GM23338 (cell line): ENCODE measurements at regions not wholly inside any gene's neighbourhood (a gene's known extent, or its start where the extent isn't known, plus 50 kb on each side); places are given as distances from the start of the nearest gene placed in this dataset.

ENCODE experiments used
- ATAC-seq: fragments of 200-7000 bp; cut with Tn5 transposase; 3 replicates; pipeline ENCODE4 v1.9.1; 2020
- DNase-seq: peaks from one replicate; pipeline ENCODE4 v3.0.0-alpha.2; 2015; ENCODE audit warnings: low spot score
- H2AFZ ChIP-seq: fragments of 200-600 bp; sonication (generic); 2 replicates; pipeline ENCODE4 v1.8.0; 2016; ENCODE audit warnings: antibody characterized with exemption, mild to moderate bottlenecking, moderate library complexity
- H3F3A ChIP-seq: fragments of 200-600 bp; sonication (generic); replicated peaks from 2 replicates; pipeline ENCODE4 v1.8.0; 2017; ENCODE audit warnings: antibody characterized with exemption, mixed run types, low read depth
- H3K27ac ChIP-seq: fragments of 200-600 bp; sonication (generic); 2 replicates; pipeline ENCODE4 v1.6.1; 2016; ENCODE audit warnings: low read depth
- H3K27me3 ChIP-seq: fragments of 200-600 bp; sonication (generic); 2 replicates; pipeline ENCODE4 v1.8.0; 2016; ENCODE audit warnings: mild to moderate bottlenecking, mixed run types, moderate library complexity; ENCODE audit not compliant: insufficient read depth
- H3K36me3 ChIP-seq: fragments of 200-600 bp; sonication (generic); 2 replicates; pipeline ENCODE4 v1.8.0; 2016; ENCODE audit warnings: mild to moderate bottlenecking; ENCODE audit not compliant: insufficient read depth
- H3K4me1 ChIP-seq: fragments of 200-600 bp; sonication (generic); 2 replicates; pipeline ENCODE4 v1.8.0; 2016; ENCODE audit warnings: mild to moderate bottlenecking, moderate library complexity; ENCODE audit not compliant: insufficient read depth
- H3K4me2 ChIP-seq: fragments of 200-600 bp; sonication (generic); 2 replicates; pipeline ENCODE4 v1.7.1; 2017; ENCODE audit warnings: mixed run types
- H3K4me3 ChIP-seq: fragments of 200-600 bp; sonication (generic); 2 replicates; pipeline ENCODE4 v1.6.1; 2016; ENCODE audit warnings: mixed run types
- H3K79me2 ChIP-seq: fragments of 200-600 bp; sonication (generic); replicated peaks from 2 replicates; pipeline ENCODE4 v1.8.0; 2017; ENCODE audit warnings: mild to moderate bottlenecking; ENCODE audit not compliant: insufficient read depth
- H3K9me2 ChIP-seq: fragments of 200-600 bp; sonication (generic); 2 replicates; pipeline ENCODE4 v1.8.0; 2017; ENCODE audit not compliant: insufficient read depth
- H4K20me1 ChIP-seq: fragments of 200-600 bp; sonication (generic); replicated peaks from 2 replicates; pipeline ENCODE4 v1.8.0; 2017; ENCODE audit warnings: mild to moderate bottlenecking; ENCODE audit not compliant: insufficient read depth
- H3K27ac Mint-ChIP-seq: 2 replicates; pipeline ENCODE4 v1.8.0; 2020; ENCODE audit warnings: inconsistent platforms, mild to moderate bottlenecking, moderate library complexity, mixed read lengths
- H3K27me3 Mint-ChIP-seq: 3 replicates; pipeline ENCODE4 v1.8.0; 2022; ENCODE audit warnings: low read depth, mild to moderate bottlenecking, moderate library complexity, mixed read lengths, inconsistent platforms; ENCODE audit not compliant: insufficient read depth, poor library complexity
- H3K36me3 Mint-ChIP-seq: 3 replicates; pipeline ENCODE4 v1.8.0; 2021; ENCODE audit warnings: low read depth, mild to moderate bottlenecking, inconsistent platforms, moderate library complexity, mixed read lengths
- H3K4me1 Mint-ChIP-seq: 3 replicates; pipeline ENCODE4 v1.8.0; 2020; ENCODE audit warnings: mild to moderate bottlenecking, inconsistent platforms, mixed read lengths
- H3K4me3 Mint-ChIP-seq: 3 replicates; pipeline ENCODE4 v1.8.0; 2021; ENCODE audit warnings: moderate library complexity, mild to moderate bottlenecking, inconsistent platforms, mixed read lengths
- H3K9me3 Mint-ChIP-seq: 3 replicates; pipeline ENCODE4 v1.8.0; 2020; ENCODE audit warnings: moderate library complexity, mild to moderate bottlenecking, inconsistent platforms, mixed read lengths
- CREB1 ChIP-seq: fragments of 250-450 bp; sonication (Bioruptor Pico); IDR thresholded peaks from 2 replicates; pipeline ENCODE4 v1.5.0; 2020; ENCODE audit warnings: low read depth, mild to moderate bottlenecking, moderate library complexity
- EZH2 ChIP-seq: fragments of 200-600 bp; sonication (generic); IDR thresholded peaks from one replicate; pipeline ENCODE4 v1.8.0; 2017; ENCODE audit warnings: antibody characterized with exemption, mild to moderate bottlenecking, low read depth; ENCODE audit not compliant: unreplicated experiment
- EZH2phosphoT487 ChIP-seq: fragments of 200-600 bp; sonication (generic); IDR thresholded peaks from one replicate; pipeline ENCODE4 v1.8.1; 2018; ENCODE audit warnings: antibody characterized with exemption; ENCODE audit not compliant: unreplicated experiment
- JUNB ChIP-seq: IDR thresholded peaks from one replicate; pipeline ENCODE4 v1.6.1; 2016; ENCODE audit warnings: antibody characterized with exemption; ENCODE audit not compliant: unreplicated experiment
- NANOG ChIP-seq: IDR thresholded peaks from 2 replicates; pipeline ENCODE4 v1.6.1; 2016; ENCODE audit warnings: antibody characterized with exemption, borderline replicate concordance
- ZNF331 ChIP-seq: fragments of 250-450 bp; sonication (Bioruptor Pico); IDR thresholded peaks from 2 replicates; pipeline ENCODE4 v1.5.0; 2020; ENCODE audit warnings: low read depth, mild to moderate bottlenecking, moderate library complexity
- TF ChIP-seq, protein P1 (sequence below), 2 experiments: fragments of 200-600 bp in 1 of 2; sonication (generic) in 1 of 2; conservative IDR thresholded peaks; 2 replicates each; pipeline versions ENCODE4 v1.5.1 to v1.6.1; 2016 to 2017; ENCODE audit warnings: antibody characterized with exemption in 2 of 2, low read depth in 2 of 2, mild to moderate bottlenecking in 2 of 2, moderate library complexity in 1 of 2
- TF ChIP-seq, protein P2 (sequence below): IDR thresholded peaks from one replicate; pipeline ENCODE4 v1.6.1; 2018; ENCODE audit warnings: antibody characterized with exemption; ENCODE audit not compliant: unreplicated experiment
- TF ChIP-seq, protein P3 (sequence below): fragments of 250-450 bp; sonication (Bioruptor Pico); IDR thresholded peaks from 2 replicates; pipeline ENCODE4 v1.5.0; 2020; ENCODE audit warnings: mild to moderate bottlenecking, moderate library complexity

DNA sequence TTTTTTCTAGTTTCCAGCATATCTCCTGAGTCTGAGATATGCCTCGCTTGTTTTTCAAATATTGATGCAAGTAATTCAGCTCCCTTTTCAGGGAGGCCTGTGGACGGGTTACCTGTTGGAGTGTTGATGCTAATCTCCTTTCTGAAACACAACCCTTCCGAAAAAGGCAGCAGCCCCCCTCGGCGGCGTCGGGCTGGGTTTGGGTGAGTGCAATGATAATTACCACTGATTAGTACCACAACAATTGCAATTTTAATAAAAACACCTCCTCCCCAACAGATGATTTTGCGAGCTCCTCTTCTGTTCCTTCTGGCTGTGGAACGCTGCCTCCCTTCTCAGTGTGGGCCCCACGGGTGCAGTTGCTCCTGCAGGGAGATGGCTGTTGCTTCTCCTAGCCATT is 66.3 kb downstream of the PTGR3 start:
- H3K27ac ChIP-seq: no peak overlapping the region
- Mint-ChIP-seq H3K4me3 (no peak overlapping the region), H3K9me3 (peaks cover 26% of the 10 kb centered on the region), H3K4me1 (no peaks in the 10 kb centered on the region), H3K27me3 (no peaks in the 10 kb centered on the region), H3K36me3 (no peaks in the 10 kb centered on the region; the same call in 2 of the 3 replicates), H3K27ac (no peak overlapping the region)
- H3K4me2 ChIP-seq: no peak overlapping the region
- ATAC-seq (no peak), DNase-seq (no peak)
- no peaks in the 10 kb centered on the region for H3F3A ChIP-seq
- H3K36me3 ChIP-seq: no peaks in the 10 kb centered on the region; the same call in 1 of the 2 replicates
- no peaks in the 10 kb centered on the region for H3K9me2 ChIP-seq
- no peak overlapping the region for H3K4me3 ChIP-seq
- H3K27me3 ChIP-seq: no peaks in the 10 kb centered on the region
- H3K79me2 ChIP-seq: no peaks in the 10 kb centered on the region
- H3K4me1 ChIP-seq: no peaks in the 10 kb centered on the region
- no peaks in the 10 kb centered on the region for H4K20me1 ChIP-seq
- no peak overlapping the region for H2AFZ ChIP-seq
- TF ChIP-seq EZH2: no peak
- no peak for TF ChIP-seq NANOG
- TF ChIP-seq, protein P1, sequence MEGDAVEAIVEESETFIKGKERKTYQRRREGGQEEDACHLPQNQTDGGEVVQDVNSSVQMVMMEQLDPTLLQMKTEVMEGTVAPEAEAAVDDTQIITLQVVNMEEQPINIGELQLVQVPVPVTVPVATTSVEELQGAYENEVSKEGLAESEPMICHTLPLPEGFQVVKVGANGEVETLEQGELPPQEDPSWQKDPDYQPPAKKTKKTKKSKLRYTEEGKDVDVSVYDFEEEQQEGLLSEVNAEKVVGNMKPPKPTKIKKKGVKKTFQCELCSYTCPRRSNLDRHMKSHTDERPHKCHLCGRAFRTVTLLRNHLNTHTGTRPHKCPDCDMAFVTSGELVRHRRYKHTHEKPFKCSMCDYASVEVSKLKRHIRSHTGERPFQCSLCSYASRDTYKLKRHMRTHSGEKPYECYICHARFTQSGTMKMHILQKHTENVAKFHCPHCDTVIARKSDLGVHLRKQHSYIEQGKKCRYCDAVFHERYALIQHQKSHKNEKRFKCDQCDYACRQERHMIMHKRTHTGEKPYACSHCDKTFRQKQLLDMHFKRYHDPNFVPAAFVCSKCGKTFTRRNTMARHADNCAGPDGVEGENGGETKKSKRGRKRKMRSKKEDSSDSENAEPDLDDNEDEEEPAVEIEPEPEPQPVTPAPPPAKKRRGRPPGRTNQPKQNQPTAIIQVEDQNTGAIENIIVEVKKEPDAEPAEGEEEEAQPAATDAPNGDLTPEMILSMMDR (conservative IDR thresholded peaks at IDR 0.05; ENCODE audit: low read depth in 2 of 2): no peak
- no peak for TF ChIP-seq JUNB
- TF ChIP-seq EZH2phosphoT487: no peak
- TF ChIP-seq, protein P2, sequence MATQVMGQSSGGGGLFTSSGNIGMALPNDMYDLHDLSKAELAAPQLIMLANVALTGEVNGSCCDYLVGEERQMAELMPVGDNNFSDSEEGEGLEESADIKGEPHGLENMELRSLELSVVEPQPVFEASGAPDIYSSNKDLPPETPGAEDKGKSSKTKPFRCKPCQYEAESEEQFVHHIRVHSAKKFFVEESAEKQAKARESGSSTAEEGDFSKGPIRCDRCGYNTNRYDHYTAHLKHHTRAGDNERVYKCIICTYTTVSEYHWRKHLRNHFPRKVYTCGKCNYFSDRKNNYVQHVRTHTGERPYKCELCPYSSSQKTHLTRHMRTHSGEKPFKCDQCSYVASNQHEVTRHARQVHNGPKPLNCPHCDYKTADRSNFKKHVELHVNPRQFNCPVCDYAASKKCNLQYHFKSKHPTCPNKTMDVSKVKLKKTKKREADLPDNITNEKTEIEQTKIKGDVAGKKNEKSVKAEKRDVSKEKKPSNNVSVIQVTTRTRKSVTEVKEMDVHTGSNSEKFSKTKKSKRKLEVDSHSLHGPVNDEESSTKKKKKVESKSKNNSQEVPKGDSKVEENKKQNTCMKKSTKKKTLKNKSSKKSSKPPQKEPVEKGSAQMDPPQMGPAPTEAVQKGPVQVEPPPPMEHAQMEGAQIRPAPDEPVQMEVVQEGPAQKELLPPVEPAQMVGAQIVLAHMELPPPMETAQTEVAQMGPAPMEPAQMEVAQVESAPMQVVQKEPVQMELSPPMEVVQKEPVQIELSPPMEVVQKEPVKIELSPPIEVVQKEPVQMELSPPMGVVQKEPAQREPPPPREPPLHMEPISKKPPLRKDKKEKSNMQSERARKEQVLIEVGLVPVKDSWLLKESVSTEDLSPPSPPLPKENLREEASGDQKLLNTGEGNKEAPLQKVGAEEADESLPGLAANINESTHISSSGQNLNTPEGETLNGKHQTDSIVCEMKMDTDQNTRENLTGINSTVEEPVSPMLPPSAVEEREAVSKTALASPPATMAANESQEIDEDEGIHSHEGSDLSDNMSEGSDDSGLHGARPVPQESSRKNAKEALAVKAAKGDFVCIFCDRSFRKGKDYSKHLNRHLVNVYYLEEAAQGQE: no peak
- no peak for TF ChIP-seq CREB1
- TF ChIP-seq, protein P3, sequence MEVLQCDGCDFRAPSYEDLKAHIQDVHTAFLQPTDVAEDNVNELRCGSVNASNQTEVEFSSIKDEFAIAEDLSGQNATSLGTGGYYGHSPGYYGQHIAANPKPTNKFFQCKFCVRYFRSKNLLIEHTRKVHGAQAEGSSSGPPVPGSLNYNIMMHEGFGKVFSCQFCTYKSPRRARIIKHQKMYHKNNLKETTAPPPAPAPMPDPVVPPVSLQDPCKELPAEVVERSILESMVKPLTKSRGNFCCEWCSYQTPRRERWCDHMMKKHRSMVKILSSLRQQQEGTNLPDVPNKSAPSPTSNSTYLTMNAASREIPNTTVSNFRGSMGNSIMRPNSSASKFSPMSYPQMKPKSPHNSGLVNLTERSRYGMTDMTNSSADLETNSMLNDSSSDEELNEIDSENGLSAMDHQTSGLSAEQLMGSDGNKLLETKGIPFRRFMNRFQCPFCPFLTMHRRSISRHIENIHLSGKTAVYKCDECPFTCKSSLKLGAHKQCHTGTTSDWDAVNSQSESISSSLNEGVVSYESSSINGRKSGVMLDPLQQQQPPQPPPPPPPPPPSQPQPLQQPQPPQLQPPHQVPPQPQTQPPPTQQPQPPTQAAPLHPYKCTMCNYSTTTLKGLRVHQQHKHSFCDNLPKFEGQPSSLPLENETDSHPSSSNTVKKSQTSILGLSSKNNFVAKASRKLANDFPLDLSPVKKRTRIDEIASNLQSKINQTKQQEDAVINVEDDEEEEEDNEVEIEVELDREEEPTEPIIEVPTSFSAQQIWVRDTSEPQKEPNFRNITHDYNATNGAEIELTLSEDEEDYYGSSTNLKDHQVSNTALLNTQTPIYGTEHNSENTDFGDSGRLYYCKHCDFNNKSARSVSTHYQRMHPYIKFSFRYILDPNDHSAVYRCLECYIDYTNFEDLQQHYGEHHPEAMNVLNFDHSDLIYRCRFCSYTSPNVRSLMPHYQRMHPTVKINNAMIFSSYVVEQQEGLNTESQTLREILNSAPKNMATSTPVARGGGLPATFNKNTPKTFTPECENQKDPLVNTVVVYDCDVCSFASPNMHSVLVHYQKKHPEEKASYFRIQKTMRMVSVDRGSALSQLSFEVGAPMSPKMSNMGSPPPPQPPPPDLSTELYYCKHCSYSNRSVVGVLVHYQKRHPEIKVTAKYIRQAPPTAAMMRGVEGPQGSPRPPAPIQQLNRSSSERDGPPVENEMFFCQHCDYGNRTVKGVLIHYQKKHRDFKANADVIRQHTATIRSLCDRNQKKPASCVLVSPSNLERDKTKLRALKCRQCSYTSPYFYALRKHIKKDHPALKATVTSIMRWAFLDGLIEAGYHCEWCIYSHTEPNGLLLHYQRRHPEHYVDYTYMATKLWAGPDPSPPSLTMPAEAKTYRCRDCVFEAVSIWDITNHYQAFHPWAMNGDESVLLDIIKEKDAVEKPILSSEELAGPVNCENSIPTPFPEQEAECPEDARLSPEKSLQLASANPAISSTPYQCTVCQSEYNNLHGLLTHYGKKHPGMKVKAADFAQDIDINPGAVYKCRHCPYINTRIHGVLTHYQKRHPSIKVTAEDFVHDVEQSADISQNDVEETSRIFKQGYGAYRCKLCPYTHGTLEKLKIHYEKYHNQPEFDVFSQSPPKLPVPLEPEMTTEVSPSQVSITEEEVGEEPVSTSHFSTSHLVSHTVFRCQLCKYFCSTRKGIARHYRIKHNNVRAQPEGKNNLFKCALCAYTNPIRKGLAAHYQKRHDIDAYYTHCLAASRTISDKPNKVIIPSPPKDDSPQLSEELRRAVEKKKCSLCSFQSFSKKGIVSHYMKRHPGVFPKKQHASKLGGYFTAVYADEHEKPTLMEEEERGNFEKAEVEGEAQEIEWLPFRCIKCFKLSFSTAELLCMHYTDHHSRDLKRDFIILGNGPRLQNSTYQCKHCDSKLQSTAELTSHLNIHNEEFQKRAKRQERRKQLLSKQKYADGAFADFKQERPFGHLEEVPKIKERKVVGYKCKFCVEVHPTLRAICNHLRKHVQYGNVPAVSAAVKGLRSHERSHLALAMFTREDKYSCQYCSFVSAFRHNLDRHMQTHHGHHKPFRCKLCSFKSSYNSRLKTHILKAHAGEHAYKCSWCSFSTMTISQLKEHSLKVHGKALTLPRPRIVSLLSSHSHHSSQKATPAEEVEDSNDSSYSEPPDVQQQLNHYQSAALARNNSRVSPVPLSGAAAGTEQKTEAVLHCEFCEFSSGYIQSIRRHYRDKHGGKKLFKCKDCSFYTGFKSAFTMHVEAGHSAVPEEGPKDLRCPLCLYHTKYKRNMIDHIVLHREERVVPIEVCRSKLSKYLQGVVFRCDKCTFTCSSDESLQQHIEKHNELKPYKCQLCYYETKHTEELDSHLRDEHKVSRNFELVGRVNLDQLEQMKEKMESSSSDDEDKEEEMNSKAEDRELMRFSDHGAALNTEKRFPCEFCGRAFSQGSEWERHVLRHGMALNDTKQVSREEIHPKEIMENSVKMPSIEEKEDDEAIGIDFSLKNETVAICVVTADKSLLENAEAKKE (CRISPR knock-in tag): no peak
- no peak for TF ChIP-seq ZNF331 (CRISPR knock-in tag)
